ENCODE measurements at regions not wholly inside any gene's neighbourhood (a gene's known extent, or its start where the extent isn't known, plus 50 kb on each side); places are given as distances from the start of the nearest gene placed in this dataset.
A peak's percentile ranks its signal among the peaks of the same experiment; 100 is the strongest.

- Histone ChIP-seq H3F3A (ENCODE audit: low read length, unreplicated experiment) (no peaks in the 10 kb centered on the region), H3K79me2 (ENCODE audit: low read length) (no peaks in the 10 kb centered on the region), H3K9ac (ENCODE audit: low read length) (no peak overlapping the region), H3K9me2 (replicated peaks; ENCODE audit: low read length) (no peaks in the 10 kb centered on the region), H4K20me1 (ENCODE audit: low read length) (no peaks in the 10 kb centered on the region), H2AFZ (ENCODE audit: low read length) (no peak overlapping the region), H3K4me3 (ENCODE audit: low read length) (no peak overlapping the region), H3K4me1 (ENCODE audit: insufficient read depth, low read length) (peaks cover 20% of the 10 kb centered on the region), H3K9me3 (ENCODE audit: low read length) (no peaks in the 10 kb centered on the region), H3K27ac (ENCODE audit: low read length) (no peak overlapping the region), H3K4me2 (ENCODE audit: low read length) (peak overlapping the region; percentile 37; the same call in 1 of the 2 replicates), H3K27me3 (ENCODE audit: low read length) (no peaks in the 10 kb centered on the region), H3K36me3 (ENCODE audit: low read depth, low read length) (no peaks in the 10 kb centered on the region)
- no TSS peak for BruUV-seq (replicated peaks)
- 0 out of 2 replicates have a peak, but pooled peaks have one; percentile 37 for ATAC-seq
- peak; percentile 40 for DNase-seq
- POLR2A ChIA-PET (ENCODE audit: unreplicated experiment): no interaction called here
- CTCF ChIA-PET: interaction anchor here (0.6 kb wide), 1 partner anchor 10 kb away, joined by 4 read pairs; no protein-coding TSS in a partner anchor
- intact Hi-C loops (cut with micrococcal nuclease): no loop called here
- TF ChIP-seq EZH2phosphoT487 (IDR thresholded peaks at IDR 0.05; ENCODE audit: borderline replicate concordance, low read length) (no peak), EZH2 (IDR thresholded peaks at IDR 0.05; ENCODE audit: low read length, unreplicated experiment) (no peak), CTCF (conservative IDR thresholded peaks at IDR 0.05; ENCODE audit: low read depth, low read length) (no peak)
These were observed 51.2 kb upstream of the ZSWIM6 start for GRCh38 chr5:61280761-61281427.

- Histone ChIP-seq H3K9me3 (ENCODE audit: low read length) (no peaks in the 10 kb centered on the region), H4K20me1 (ENCODE audit: low read length) (no peaks in the 10 kb centered on the region), H3K9ac (ENCODE audit: low read length) (no peak overlapping the region), H3K4me3 (ENCODE audit: low read length) (no peak overlapping the region), H3K27me3 (ENCODE audit: low read length) (no peaks in the 10 kb centered on the region), H2AFZ (ENCODE audit: low read length) (no peak overlapping the region), H3K4me2 (ENCODE audit: low read length) (no peak overlapping the region), H3K4me1 (ENCODE audit: insufficient read depth, low read length) (peaks cover 17% of the 10 kb centered on the region), H3F3A (ENCODE audit: low read length, unreplicated experiment) (no peaks in the 10 kb centered on the region), H3K27ac (ENCODE audit: low read length) (no peak overlapping the region), H3K79me2 (ENCODE audit: low read length) (no peaks in the 10 kb centered on the region), H3K36me3 (ENCODE audit: low read depth, low read length) (no peaks in the 10 kb centered on the region), H3K9me2 (replicated peaks; ENCODE audit: low read length) (no peaks in the 10 kb centered on the region)
- no TSS peak for BruUV-seq (replicated peaks)
- DNase-seq (no peak), ATAC-seq (no peak)
- intact Hi-C loops (cut with micrococcal nuclease): no loop called here
- CTCF ChIA-PET: no interaction called here
- POLR2A ChIA-PET (ENCODE audit: unreplicated experiment): no interaction called here
- TF ChIP-seq EZH2phosphoT487 (IDR thresholded peaks at IDR 0.05; ENCODE audit: borderline replicate concordance, low read length) (no peak), EZH2 (IDR thresholded peaks at IDR 0.05; ENCODE audit: low read length, unreplicated experiment) (no peak), CTCF (conservative IDR thresholded peaks at IDR 0.05; ENCODE audit: low read depth, low read length) (no peak)
These were observed 50.4 kb upstream of the ZSWIM6 start for GRCh38 chr5:61281686-61282085.
